Left ventricle myocardium superior (tissue), 1 donor: ENCODE measurements at regions not wholly inside any gene's neighbourhood (a gene's known extent, or its start where the extent isn't known, plus 50 kb on each side); places are given as distances from the start of the nearest gene placed in this dataset.
"Not testable (repeated sequence)": the region's sequence is repeated elsewhere in the genome, so short reads cannot be mapped to it uniquely, and the experiment has no call there.

Experiments used
- ATAC-seq: fragments of 200-7000 bp; cut with Tn5 transposase; one replicate; pipeline ENCODE4 v1.9.1; 2020; ENCODE audit warnings: mild to moderate bottlenecking, moderate library complexity
- DNase-seq: peaks from one replicate; pipeline ENCODE4 v3.0.0-alpha.2; 2020
- intact Hi-C: fragments of 100-400 bp; cut with micrococcal nuclease; formaldehyde crosslinking; loops from one replicate; pipeline ENCODE4 v1.11.0; 2022
- donor health status: DM: no; HTN: yes; CAD: no; lungs with severe emphysema.

DNA sequence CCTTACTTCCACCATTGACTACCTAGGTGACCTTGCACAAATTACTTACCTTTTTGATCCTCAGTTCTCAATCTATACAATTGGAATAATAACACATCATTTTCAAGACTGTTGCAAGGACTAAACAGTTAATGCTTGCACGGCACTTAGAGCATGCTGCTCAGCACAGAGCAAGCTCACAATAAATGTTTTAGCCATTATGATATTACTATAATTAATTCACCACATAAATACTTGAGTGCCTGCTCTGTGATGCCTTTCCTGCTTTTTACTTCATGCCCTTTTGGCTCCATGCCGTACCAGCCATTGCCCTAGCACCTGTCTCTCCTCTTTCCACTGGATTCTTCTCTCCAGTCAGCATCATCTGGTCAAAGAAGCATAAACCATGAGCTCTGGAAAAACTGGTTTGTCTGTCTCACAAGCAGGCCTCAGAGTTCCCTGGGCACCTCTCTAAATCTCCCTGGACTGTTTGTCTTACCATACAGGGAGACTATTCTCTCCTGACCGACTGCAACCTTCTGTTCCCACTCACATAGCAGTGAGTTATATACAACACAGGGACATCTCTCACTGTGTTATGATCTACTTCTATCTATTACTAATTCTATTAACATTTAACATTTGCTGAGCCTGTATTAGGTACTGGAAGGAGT is 260.4 kb upstream of the ADRA1B start:
- intact Hi-C loops = no loop called here
- peak; percentile 78 for ATAC-seq
- no peak for DNase-seq

DNA sequence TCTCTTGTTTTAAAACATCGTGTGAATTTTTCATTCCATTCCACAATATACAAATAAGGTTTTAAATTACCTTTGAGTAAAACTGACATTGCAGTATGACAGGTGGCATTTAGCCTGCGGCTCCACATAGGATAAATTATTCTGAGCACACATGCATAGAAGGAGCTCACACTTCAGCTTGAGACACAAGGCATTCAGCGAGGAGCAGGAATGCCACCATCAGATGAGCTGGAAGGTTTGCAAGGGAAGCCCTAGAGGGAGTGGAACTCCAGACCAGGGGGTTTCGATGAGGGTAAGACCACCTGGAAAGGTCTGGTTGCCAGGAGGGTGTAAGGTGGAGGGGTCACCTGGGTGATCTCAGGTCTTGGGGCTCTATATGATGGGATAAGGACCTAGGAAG is 259.0 kb upstream of the ADRA1B start:
- intact Hi-C loops = no loop called here
- ATAC-seq (no peak), DNase-seq (no peak)

GRCh38 chr5:159657771-159658170 is 258.5 kb upstream of the ADRA1B start:
- peak; percentile 13 for ATAC-seq
- peak; percentile 34 for DNase-seq
- intact Hi-C loops = no loop called here

GRCh38 chr5:159658266-159658925 is 257.9 kb upstream of the ADRA1B start:
- ATAC-seq (no peak), DNase-seq (no peak)
- intact Hi-C loops = no loop called here

- intact Hi-C loops = no loop called here
- ATAC-seq = no peak
- no peak for DNase-seq
These were observed 255.9 kb upstream of the ADRA1B start for GRCh38 chr5:159660401-159660800.

DNA sequence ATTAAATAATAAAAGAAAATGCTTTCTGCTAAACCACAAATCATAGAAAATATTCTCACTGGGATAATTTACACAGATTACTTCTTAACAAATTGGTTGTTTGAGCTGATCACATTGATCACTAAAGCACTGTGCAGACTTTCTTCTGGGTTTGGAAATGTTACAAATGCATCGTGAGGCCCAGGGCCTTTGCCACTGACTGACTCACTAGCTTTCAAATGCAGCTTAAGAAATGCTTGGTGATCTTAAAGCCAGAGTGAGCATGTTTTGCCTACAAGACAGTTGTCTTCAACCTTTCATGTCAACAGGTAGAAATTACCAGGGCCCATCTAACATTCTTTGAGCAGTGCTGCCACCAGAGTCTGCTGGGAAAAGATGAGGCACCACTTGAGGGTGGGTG is 252.3 kb upstream of the ADRA1B start:
- DNase-seq (no peak), ATAC-seq (no peak)
- intact Hi-C loops = no loop called here

GRCh38 chr5:159667286-159667685 is 249.0 kb upstream of the ADRA1B start:
- DNase-seq = no peak
- intact Hi-C loops = no loop called here
- no peak for ATAC-seq

- ATAC-seq (no peak), DNase-seq (no peak)
- intact Hi-C loops = no loop called here
These were observed 247.7 kb upstream of the ADRA1B start for GRCh38 chr5:159668556-159668955.

GRCh38 chr5:159669559-159669958 is 246.7 kb upstream of the ADRA1B start:
- DNase-seq = no peak
- ATAC-seq = no peak
- intact Hi-C loops = no loop called here

DNA sequence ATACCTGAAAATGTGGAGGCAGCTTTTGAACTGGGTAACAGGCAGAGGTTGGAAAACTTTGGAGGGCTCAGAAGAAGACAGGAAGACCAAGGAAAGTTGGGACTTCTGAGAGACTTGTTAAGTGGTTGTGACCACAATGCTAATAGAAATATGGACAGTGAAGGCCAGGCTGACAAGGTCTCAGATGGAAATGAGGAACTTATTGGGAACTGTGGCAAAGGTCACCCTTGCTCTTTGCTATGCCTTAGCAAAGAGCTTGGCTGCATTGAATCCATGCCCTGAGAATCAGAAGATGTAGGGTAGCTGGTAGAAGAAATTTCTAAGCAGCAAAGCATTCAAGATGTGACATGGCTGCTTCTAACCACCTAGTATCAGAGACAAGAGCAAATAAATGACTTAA is 244.4 kb upstream of the ADRA1B start:
- intact Hi-C loops = no loop called here
- ATAC-seq (no peak), DNase-seq (no peak)

GRCh38 chr5:159673538-159673937 is 242.7 kb upstream of the ADRA1B start:
- DNase-seq (no peak), ATAC-seq (no peak)
- intact Hi-C loops = no loop called here

- intact Hi-C loops = no loop called here
- DNase-seq = no peak
- no peak for ATAC-seq
These were observed 237.5 kb upstream of the ADRA1B start for GRCh38 chr5:159678657-159679392.

GRCh38 chr5:159680095-159680494 is 236.2 kb upstream of the ADRA1B start:
- DNase-seq = no peak
- intact Hi-C loops = no loop called here
- no peak for ATAC-seq

GRCh38 chr5:159681661-159682060 is 234.6 kb upstream of the ADRA1B start:
- no peak for ATAC-seq
- intact Hi-C loops = no loop called here

DNA sequence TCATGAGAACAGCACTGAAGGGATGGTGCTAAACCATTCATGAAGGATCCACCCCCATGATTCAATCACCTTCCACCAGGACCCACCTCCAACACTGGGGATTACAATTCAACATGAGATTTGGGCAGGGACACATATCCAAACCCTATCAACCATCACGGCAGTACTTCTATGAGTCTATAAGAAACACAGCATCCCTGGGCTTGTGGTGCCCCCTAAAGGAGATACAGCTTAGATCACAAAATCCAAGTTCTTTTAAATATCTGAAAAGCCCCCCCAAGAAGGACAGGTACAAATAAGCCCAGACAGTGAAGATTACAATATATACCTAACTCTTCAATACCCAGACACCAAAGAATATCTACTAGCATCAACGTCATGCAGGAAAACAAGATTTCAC is 233.7 kb upstream of the ADRA1B start:
- intact Hi-C loops = no loop called here
- no peak for ATAC-seq
- DNase-seq = no peak

More at GRCh38 chr5:159681661-159682060, 234.6 kb upstream of the ADRA1B start:
- DNase-seq = no peak

DNA sequence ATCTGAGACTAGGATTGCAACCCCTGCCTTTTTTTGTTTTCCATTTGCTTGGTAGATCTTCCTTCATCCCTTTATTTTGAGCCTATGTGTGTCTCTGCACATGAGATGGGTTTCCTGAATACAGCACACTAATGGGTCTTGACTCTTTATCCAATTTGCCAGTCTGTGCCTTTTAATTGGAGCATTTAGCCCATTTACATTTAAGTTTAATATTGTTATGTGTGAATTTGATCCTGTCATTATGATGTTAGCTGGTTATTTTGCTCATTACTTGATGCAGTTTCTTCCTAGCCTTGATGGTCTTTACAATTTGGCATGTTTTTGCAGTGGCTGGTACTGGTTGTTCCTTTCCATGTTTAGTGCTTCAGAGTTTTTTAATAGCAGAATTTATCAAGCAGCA is 228.4 kb upstream of the ADRA1B start:
- ATAC-seq, DNase-seq, intact Hi-C loops: not testable (repeated sequence)

DNA sequence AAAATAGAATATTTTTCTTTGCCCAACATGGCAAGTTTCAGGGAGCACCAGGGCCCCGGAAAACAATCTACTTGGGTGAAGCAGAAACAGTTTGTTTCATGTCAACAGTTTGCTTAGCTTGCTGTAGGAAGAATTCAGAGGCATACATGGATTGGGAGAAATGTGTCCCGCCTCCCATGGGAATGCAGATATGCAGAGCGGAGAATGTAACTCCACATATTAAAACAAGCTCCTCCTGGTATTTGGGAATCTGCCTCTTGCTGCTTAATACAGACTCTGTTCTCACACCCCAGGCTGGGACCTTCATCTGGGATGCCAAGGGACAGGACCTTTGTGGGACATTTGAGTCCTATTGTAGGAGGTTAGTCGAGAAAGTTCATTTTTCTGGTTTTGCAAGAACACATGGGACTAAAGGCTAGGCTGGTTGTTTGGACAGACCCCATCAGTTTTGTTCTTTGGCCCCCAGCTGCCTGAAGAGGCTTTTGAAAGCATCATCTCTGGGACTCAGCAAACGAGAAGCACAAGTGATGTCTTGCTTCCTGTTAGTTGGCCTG is 220.5 kb upstream of the ADRA1B start:
- ATAC-seq (no peak), DNase-seq (no peak)
- intact Hi-C loops = no loop called here

DNA sequence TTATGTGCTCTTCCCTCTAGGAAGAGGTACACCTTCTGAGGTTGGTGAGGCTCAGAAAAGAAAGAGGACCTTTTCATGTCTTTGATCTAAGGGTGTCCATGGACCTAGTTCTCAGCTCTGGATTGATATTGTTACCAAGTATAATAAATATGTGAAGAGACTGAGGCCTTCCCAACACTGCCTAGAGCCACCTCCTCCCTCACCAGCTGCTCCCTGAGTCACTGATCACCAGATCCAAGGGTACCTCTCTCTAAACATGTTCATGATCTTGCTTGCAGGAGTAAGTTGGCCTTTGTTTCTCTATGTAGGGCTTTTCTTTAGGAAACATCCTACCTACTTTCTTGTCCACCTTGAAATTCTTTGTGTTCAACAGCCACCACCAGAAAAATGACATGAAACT is 218.8 kb upstream of the ADRA1B start:
- ATAC-seq (no peak), DNase-seq (no peak)
- intact Hi-C loops = no loop called here

GRCh38 chr5:159698322-159698721 is 218.0 kb upstream of the ADRA1B start:
- DNase-seq (no peak), ATAC-seq (no peak)
- intact Hi-C loops = no loop called here

DNA sequence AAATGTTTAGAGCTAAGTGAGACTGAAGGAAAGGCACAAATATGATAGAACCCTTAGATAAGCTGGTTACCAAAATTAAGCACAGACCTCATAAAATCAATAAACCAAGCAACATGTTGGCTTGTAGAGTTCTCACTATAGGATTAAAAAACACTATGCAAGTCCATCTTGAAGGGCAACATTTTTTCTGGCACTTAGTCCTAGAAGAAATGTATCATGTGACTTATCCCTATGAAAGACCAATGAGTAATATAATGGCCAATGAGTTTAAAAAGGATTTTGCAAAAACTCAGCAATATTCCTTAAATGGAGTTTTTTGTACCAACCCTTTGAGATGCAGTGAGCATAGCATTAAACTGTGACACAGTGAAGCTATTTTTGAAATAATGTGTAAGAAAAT is 216.3 kb upstream of the ADRA1B start:
- intact Hi-C loops = no loop called here
- ATAC-seq (no peak), DNase-seq (no peak)
